HG02571 (cell line): ENCODE measurements at regions not wholly inside any gene's neighbourhood (a gene's known extent, or its start where the extent isn't known, plus 50 kb on each side); places are given as distances from the start of the nearest gene placed in this dataset.

Experiments used
- ATAC-seq: cut with Tn5 transposase; IDR thresholded peaks from one replicate; pipeline ENCODE4 v1.9.1; 2021; ENCODE audit warnings: mild to moderate bottlenecking, moderate library complexity; ENCODE audit not compliant: unreplicated experiment

DNA sequence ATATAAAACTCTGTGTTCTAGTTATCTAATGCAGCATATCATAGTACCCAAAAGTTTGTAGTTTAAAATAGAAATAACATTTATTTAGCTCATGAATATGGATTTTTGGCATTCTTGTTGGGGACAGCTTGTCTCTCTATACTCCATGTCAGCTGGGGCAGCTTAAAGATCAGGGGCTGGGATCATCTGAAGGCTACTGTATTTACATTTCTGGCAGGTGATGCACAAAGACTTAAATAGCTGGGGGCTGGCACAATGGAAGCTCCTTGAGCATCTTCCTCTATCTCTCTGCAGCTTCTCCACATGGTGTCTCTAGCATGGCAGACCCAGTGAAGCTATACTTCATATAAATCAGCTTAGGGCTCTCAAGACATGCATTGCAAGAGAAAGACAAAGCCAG is 55.6 kb upstream of the DAB1 start:
- ATAC-seq, result no peak

DNA sequence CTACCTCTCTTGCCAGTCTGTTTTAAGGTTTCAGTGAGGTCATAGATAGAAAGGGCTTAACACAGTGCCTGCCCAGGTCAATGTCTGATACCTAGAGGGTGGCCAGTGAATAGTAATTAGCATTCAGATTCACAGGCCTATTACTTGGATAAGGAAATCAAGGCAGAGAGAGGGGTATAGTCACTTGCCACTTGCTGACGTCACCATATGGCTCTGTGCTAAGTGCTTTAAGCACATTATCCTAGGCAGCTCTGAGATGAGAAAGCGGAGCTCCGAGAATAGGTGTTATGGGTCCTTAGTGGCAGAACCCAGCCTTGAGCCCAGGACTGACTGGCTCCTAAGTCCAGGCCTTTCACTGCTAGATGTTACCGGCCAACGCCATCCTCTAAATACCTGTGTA is 51.5 kb upstream of the DAB1 start:
- no peak for ATAC-seq

DNA sequence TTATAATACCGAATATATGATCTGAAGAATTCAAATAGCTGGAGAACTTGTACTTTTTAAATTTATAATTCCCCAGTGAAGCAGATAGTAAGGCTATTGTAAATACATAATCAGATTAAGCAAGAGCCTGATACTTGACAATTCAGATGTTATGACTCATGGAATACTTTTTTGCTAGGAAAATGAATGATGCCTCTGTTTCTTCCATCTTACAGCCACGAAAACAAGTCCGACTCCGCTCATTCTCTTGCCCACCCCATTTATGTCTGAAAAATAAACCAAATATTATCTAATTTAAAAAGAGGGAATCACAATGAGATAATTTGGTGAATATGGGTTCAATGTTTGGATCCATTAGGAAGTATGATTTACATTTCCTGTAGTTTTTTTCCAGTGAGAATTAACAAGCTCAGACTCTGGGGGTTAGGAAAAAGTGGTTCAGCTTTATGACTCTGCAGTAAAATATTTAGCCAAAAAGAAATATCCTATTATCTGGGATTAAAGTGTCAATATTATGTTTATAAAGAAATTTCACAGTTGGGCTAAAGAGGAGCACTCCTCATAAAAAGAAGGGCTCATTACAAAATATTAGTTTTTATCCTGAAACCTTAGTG is 50.4 kb upstream of the DAB1 start:
- no peak for ATAC-seq
